Neural progenitor cell (in vitro differentiated cells): ENCODE measurements at regions not wholly inside any gene's neighbourhood (a gene's known extent, or its start where the extent isn't known, plus 50 kb on each side); places are given as distances from the start of the nearest gene placed in this dataset.
A peak's percentile ranks its signal among the peaks of the same experiment; 100 is the strongest.

Experiments used
- DNase-seq: peaks from one replicate; pipeline ENCODE4 v3.0.0-alpha.2; 2016; ENCODE audit warnings: low spot score
- H2AFZ ChIP-seq: fragments of 200-600 bp; sonication (generic); replicated peaks from 2 replicates; pipeline ENCODE4 v1.6.1; 2016; ENCODE audit warnings: antibody characterized with exemption
- H3F3A ChIP-seq: fragments of 200-600 bp; sonication (generic); 2 replicates; pipeline ENCODE4 v1.6.1; 2016; ENCODE audit warnings: antibody characterized with exemption, low read depth
- H3K27ac ChIP-seq: fragments of 200-600 bp; sonication (generic); 2 replicates; pipeline ENCODE4 v1.5.1; 2016; ENCODE audit warnings: mild to moderate bottlenecking
- H3K27me3 ChIP-seq: fragments of 200-600 bp; sonication (generic); 2 replicates; pipeline ENCODE4 v1.6.1; 2016; ENCODE audit warnings: mild to moderate bottlenecking, moderate library complexity
- H3K36me3 ChIP-seq: fragments of 200-600 bp; sonication (generic); 2 replicates; pipeline ENCODE4 v1.5.1; 2016
- H3K4me1 ChIP-seq: fragments of 200-600 bp; sonication (generic); 2 replicates; pipeline ENCODE4 v1.6.1; 2016; ENCODE audit warnings: mixed run types
- H3K4me2 ChIP-seq: fragments of 200-600 bp; sonication (generic); 2 replicates; pipeline ENCODE4 v1.6.1; 2016
- H3K4me3 ChIP-seq: fragments of 200-600 bp; sonication (generic); 2 replicates; pipeline ENCODE4 v1.5.1; 2016
- H3K79me2 ChIP-seq: fragments of 200-600 bp; sonication (generic); 2 replicates; pipeline ENCODE4 v1.6.1; 2016; ENCODE audit warnings: low read depth
- H3K9ac ChIP-seq: fragments of 200-600 bp; sonication (generic); 2 replicates; pipeline ENCODE4 v1.6.1; 2016
- H3K9me3 ChIP-seq: fragments of 200-600 bp; sonication (generic); 2 replicates; pipeline ENCODE4 v1.5.1; 2016; ENCODE audit warnings: low read depth
- H4K20me1 ChIP-seq: fragments of 200-600 bp; sonication (generic); 2 replicates; pipeline ENCODE4 v1.6.1; 2016; ENCODE audit warnings: low read depth
- H3K27ac Mint-ChIP-seq: 3 replicates; pipeline ENCODE4 v1.8.0; 2021; ENCODE audit warnings: mixed read lengths
- H3K27me3 Mint-ChIP-seq: 2 replicates; pipeline ENCODE4 v1.8.0; 2022; ENCODE audit warnings: low read depth, mild to moderate bottlenecking, inconsistent platforms, moderate library complexity, mixed read lengths; ENCODE audit not compliant: insufficient read depth
- H3K36me3 Mint-ChIP-seq: 3 replicates; pipeline ENCODE4 v1.8.0; 2021; ENCODE audit warnings: mixed read lengths
- H3K4me1 Mint-ChIP-seq: 3 replicates; pipeline ENCODE4 v1.8.0; 2021; ENCODE audit warnings: mixed read lengths
- H3K4me3 Mint-ChIP-seq: 3 replicates; pipeline ENCODE4 v1.8.0; 2021; ENCODE audit warnings: mild to moderate bottlenecking, moderate library complexity, mixed read lengths
- H3K9me3 Mint-ChIP-seq: 3 replicates; pipeline ENCODE4 v1.8.0; 2020; ENCODE audit warnings: mixed read lengths
- CTCF ChIP-seq: fragments of 200-600 bp; sonication (generic); IDR thresholded peaks from 2 replicates; pipeline ENCODE4 v1.5.1; 2017; ENCODE audit warnings: antibody characterized with exemption, mild to moderate bottlenecking
- EZH2 ChIP-seq: fragments of 200-600 bp; sonication (generic); IDR thresholded peaks from 2 replicates; pipeline ENCODE4 v1.6.1; 2017; ENCODE audit warnings: antibody characterized with exemption, mild to moderate bottlenecking, moderate library complexity
- EZH2phosphoT487 ChIP-seq: fragments of 200-600 bp; sonication (generic); IDR thresholded peaks from 2 replicates; pipeline ENCODE4 v1.6.1; 2017; ENCODE audit warnings: antibody characterized with exemption

DNA sequence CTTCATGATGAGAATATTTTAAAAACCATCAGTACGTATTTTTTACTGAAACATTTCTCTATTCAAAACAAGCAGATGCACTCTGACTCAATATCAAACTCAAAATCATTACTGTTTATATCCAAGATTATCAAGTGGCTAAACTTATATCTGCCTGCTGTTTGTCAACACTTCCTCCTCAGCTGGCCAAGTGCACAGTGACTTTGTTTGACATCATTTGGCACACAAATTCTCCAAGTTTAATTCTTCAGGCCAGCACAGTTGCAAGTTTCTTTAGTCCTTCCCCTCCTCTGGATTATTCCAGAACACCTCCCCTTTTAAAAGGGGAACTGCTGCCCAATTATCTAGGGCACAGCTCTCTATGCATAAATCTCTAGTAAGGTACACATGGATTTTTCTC is 346.6 kb downstream of the FSIP2 start:
- Histone ChIP-seq H3K4me3 (no peak overlapping the region), H2AFZ (no peak overlapping the region), H3K36me3 (no peaks in the 10 kb centered on the region), H4K20me1 (no peaks in the 10 kb centered on the region), H3K27me3 (no peaks in the 10 kb centered on the region), H3K9ac (no peak overlapping the region), H3F3A (no peaks in the 10 kb centered on the region), H3K27ac (no peak overlapping the region), H3K4me2 (no peak overlapping the region), H3K9me3 (no peaks in the 10 kb centered on the region), H3K4me1 (no peaks in the 10 kb centered on the region), H3K79me2 (no peaks in the 10 kb centered on the region)
- TF ChIP-seq EZH2 = no peak
- TF ChIP-seq EZH2phosphoT487 = no peak
- no peaks in the 10 kb centered on the region for H3K27me3 Mint-ChIP-seq
- H3K36me3 Mint-ChIP-seq = no peaks in the 10 kb centered on the region
- no peak for DNase-seq
- H3K27ac Mint-ChIP-seq = no peak overlapping the region
- H3K9me3 Mint-ChIP-seq = peaks cover 6% of the 10 kb centered on the region
- peaks cover 3% of the 10 kb centered on the region for H3K4me1 Mint-ChIP-seq
- H3K4me3 Mint-ChIP-seq = no peak overlapping the region

- Mint-ChIP-seq H3K36me3 (peaks cover 4% of the 10 kb centered on the region), H3K9me3 (peaks cover 4% of the 10 kb centered on the region), H3K27ac (no peak overlapping the region), H3K4me3 (no peak overlapping the region), H3K4me1 (peaks cover 3% of the 10 kb centered on the region), H3K27me3 (no peaks in the 10 kb centered on the region)
- Histone ChIP-seq H3K9me3 (no peaks in the 10 kb centered on the region), H3K36me3 (no peaks in the 10 kb centered on the region), H3K27ac (no peak overlapping the region), H4K20me1 (no peaks in the 10 kb centered on the region), H2AFZ (no peak overlapping the region), H3K79me2 (no peaks in the 10 kb centered on the region), H3F3A (no peaks in the 10 kb centered on the region), H3K27me3 (no peaks in the 10 kb centered on the region), H3K4me2 (no peak overlapping the region), H3K4me3 (no peak overlapping the region), H3K4me1 (no peaks in the 10 kb centered on the region), H3K9ac (no peak overlapping the region)
- TF ChIP-seq CTCF (no peak), EZH2 (no peak), EZH2phosphoT487 (no peak)
- DNase-seq = no peak
These were observed 354.6 kb downstream of the FSIP2 start for GRCh38 chr2:186093174-186093573.

- TF ChIP-seq EZH2phosphoT487 (no peak), CTCF (no peak), EZH2 (no peak)
- H3K4me2 ChIP-seq = no peak overlapping the region
These were observed 360.2 kb downstream of the FSIP2 start for GRCh38 chr2:186098821-186099220.

DNA sequence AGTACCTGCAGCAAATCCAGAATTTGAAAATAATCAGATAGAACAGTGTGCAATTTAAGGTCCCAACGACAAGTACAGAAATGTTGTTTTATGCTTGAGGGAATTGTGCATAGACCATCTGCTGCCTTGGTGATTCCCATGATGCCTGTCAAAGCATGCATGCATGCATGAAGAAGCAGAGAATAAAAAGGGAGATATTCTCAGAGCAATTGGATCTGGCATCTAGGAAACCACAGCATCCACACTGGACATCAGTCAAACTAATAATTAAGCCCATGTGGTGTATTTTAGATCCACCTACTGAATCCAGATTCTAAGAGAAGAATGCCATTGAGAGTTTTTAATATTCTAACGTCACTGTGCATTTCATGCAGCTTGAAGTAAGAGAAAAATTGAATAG is 361.2 kb downstream of the FSIP2 start:
- no peak overlapping the region for H3K9ac ChIP-seq
- no peak for DNase-seq
- H3K36me3 ChIP-seq = no peaks in the 10 kb centered on the region
- peak overlapping the region; percentile 41 for H3K4me3 Mint-ChIP-seq
- peaks cover 29% of the 10 kb centered on the region for H3K4me1 Mint-ChIP-seq
- peaks cover 2% of the 10 kb centered on the region for H3K9me3 Mint-ChIP-seq
- H3K36me3 Mint-ChIP-seq = peaks cover 3% of the 10 kb centered on the region
- no peak overlapping the region for H2AFZ ChIP-seq
- no peaks in the 10 kb centered on the region for H3K9me3 ChIP-seq
- no peaks in the 10 kb centered on the region for H4K20me1 ChIP-seq
- H3K27ac ChIP-seq = no peak overlapping the region
- TF ChIP-seq CTCF = no peak
- no peak for TF ChIP-seq EZH2
- no peak overlapping the region for H3K4me2 ChIP-seq
- no peaks in the 10 kb centered on the region for H3F3A ChIP-seq
- no peak overlapping the region for H3K4me3 ChIP-seq
- H3K27ac Mint-ChIP-seq = peak overlapping the region; percentile 6
- no peaks in the 10 kb centered on the region for H3K4me1 ChIP-seq
- H3K79me2 ChIP-seq = no peaks in the 10 kb centered on the region
- no peaks in the 10 kb centered on the region for H3K27me3 ChIP-seq
- no peaks in the 10 kb centered on the region for H3K27me3 Mint-ChIP-seq

More at GRCh38 chr2:186098821-186099220, 360.2 kb downstream of the FSIP2 start:
- no peaks in the 10 kb centered on the region for H3K9me3 ChIP-seq
- no peak overlapping the region for H3K27ac ChIP-seq
- Mint-ChIP-seq H3K4me3 (peak overlapping the region; percentile 33), H3K27me3 (no peaks in the 10 kb centered on the region), H3K4me1 (peaks cover 29% of the 10 kb centered on the region), H3K27ac (peak overlapping the region; percentile 99), H3K36me3 (peaks cover 3% of the 10 kb centered on the region), H3K9me3 (peaks cover 2% of the 10 kb centered on the region)
- H4K20me1 ChIP-seq = no peaks in the 10 kb centered on the region
- no peak overlapping the region for H2AFZ ChIP-seq
- DNase-seq = no peak
- no peak overlapping the region for H3K4me3 ChIP-seq
- no peaks in the 10 kb centered on the region for H3K79me2 ChIP-seq
- H3F3A ChIP-seq = no peaks in the 10 kb centered on the region
- no peaks in the 10 kb centered on the region for H3K36me3 ChIP-seq
- no peaks in the 10 kb centered on the region for H3K27me3 ChIP-seq
- H3K9ac ChIP-seq = no peak overlapping the region
- H3K4me1 ChIP-seq = no peaks in the 10 kb centered on the region
